ENCODE measurements at regions not wholly inside any gene's neighbourhood (a gene's known extent, or its start where the extent isn't known, plus 50 kb on each side); places are given as distances from the start of the nearest gene placed in this dataset.

- DNase-seq (ENCODE audit: low spot score): no peak
- no TSS peak for BruUV-seq (replicated peaks)
- H3K27ac ChIP-seq (ENCODE audit: low read depth, low read length, poor library complexity, severe bottlenecking): no peak overlapping the region
These were observed 181.1 kb downstream of the SDHAF3 start for GRCh38 chr7:97298561-97298960.

GRCh38 chr7:97305589-97305988 is 188.1 kb downstream of the SDHAF3 start:
- Histone ChIP-seq H3K4me3 (ENCODE audit: low read depth, low read length, poor library complexity, severe bottlenecking) (no peak overlapping the region), H3K27ac (ENCODE audit: low read depth, low read length, poor library complexity, severe bottlenecking) (no peak overlapping the region), H3K9me3 (ENCODE audit: low read depth, low read length, poor library complexity, severe bottlenecking) (no peaks in the 10 kb centered on the region), H3K27me3 (replicated peaks; ENCODE audit: insufficient read depth, low read depth, low read length, poor library complexity) (no peaks in the 10 kb centered on the region), H3K4me1 (ENCODE audit: insufficient read depth, low read length, poor library complexity, severe bottlenecking) (no peaks in the 10 kb centered on the region), H3K36me3 (ENCODE audit: insufficient read depth, low read length, poor library complexity, severe bottlenecking) (no peaks in the 10 kb centered on the region)
- no peak for DNase-seq (ENCODE audit: low spot score)
- BruUV-seq (replicated peaks): no TSS peak
- intact Hi-C loops (cut with micrococcal nuclease; ENCODE audit: unreplicated experiment): no loop called here
- ChIA-PET CTCF (no interaction called here), POLR2A (ENCODE audit: low non-redundant PET) (no interaction called here)
- TF ChIP-seq CTCF (conservative IDR thresholded peaks at IDR 0.05; ENCODE audit: low read depth, low read length): no peak
- no peak for TF ChIP-seq EZH2 (IDR thresholded peaks at IDR 0.05; ENCODE audit: borderline replicate concordance, low read depth, low read length, poor library complexity, severe bottlenecking)

More at GRCh38 chr7:97298561-97298960, 181.1 kb downstream of the SDHAF3 start:
- H3K27me3 ChIP-seq (replicated peaks; ENCODE audit: insufficient read depth, low read depth, low read length, poor library complexity): no peaks in the 10 kb centered on the region
- no peaks in the 10 kb centered on the region for H3K36me3 ChIP-seq (ENCODE audit: insufficient read depth, low read length, poor library complexity, severe bottlenecking)
- no peak overlapping the region for H3K4me3 ChIP-seq (ENCODE audit: low read depth, low read length, poor library complexity, severe bottlenecking)
- TF ChIP-seq CTCF (conservative IDR thresholded peaks at IDR 0.05; ENCODE audit: low read depth, low read length): no peak
- no peak for TF ChIP-seq EZH2 (IDR thresholded peaks at IDR 0.05; ENCODE audit: borderline replicate concordance, low read depth, low read length, poor library complexity, severe bottlenecking)
- intact Hi-C loops (cut with micrococcal nuclease; ENCODE audit: unreplicated experiment): no loop called here
- H3K9me3 ChIP-seq (ENCODE audit: low read depth, low read length, poor library complexity, severe bottlenecking): no peaks in the 10 kb centered on the region
- no peaks in the 10 kb centered on the region for H3K4me1 ChIP-seq (ENCODE audit: insufficient read depth, low read length, poor library complexity, severe bottlenecking)
- ChIA-PET POLR2A (ENCODE audit: low non-redundant PET) (no interaction called here), CTCF (no interaction called here)

- ChIA-PET CTCF (no interaction called here), POLR2A (ENCODE audit: low non-redundant PET) (no interaction called here)
- H3K9me3 ChIP-seq (ENCODE audit: low read depth, low read length, poor library complexity, severe bottlenecking): no peaks in the 10 kb centered on the region
- no peaks in the 10 kb centered on the region for H3K36me3 ChIP-seq (ENCODE audit: insufficient read depth, low read length, poor library complexity, severe bottlenecking)
- no TSS peak for BruUV-seq (replicated peaks)
- H3K27me3 ChIP-seq (replicated peaks; ENCODE audit: insufficient read depth, low read depth, low read length, poor library complexity): no peaks in the 10 kb centered on the region
- no peak overlapping the region for H3K4me3 ChIP-seq (ENCODE audit: low read depth, low read length, poor library complexity, severe bottlenecking)
- intact Hi-C loops (cut with micrococcal nuclease; ENCODE audit: unreplicated experiment): no loop called here
- H3K27ac ChIP-seq (ENCODE audit: low read depth, low read length, poor library complexity, severe bottlenecking): no peak overlapping the region
- no peak for TF ChIP-seq CTCF (conservative IDR thresholded peaks at IDR 0.05; ENCODE audit: low read depth, low read length)
- DNase-seq (ENCODE audit: low spot score): peak; percentile 22
- H3K4me1 ChIP-seq (ENCODE audit: insufficient read depth, low read length, poor library complexity, severe bottlenecking): no peaks in the 10 kb centered on the region
These were observed 190.1 kb downstream of the SDHAF3 start for GRCh38 chr7:97307521-97308108.
